Karpas-422 (cell line): ENCODE measurements at regions not wholly inside any gene's neighbourhood (a gene's known extent, or its start where the extent isn't known, plus 50 kb on each side); places are given as distances from the start of the nearest gene placed in this dataset.
"Not testable (repeated sequence)": the region's sequence is repeated elsewhere in the genome, so short reads cannot be mapped to it uniquely, and the experiment has no call there.

Source experiments
- DNase-seq: peaks from one replicate; pipeline ENCODE4 v3.0.0-alpha.2; 2015
- H2AFZ ChIP-seq: fragments of 200-600 bp; sonication (generic); 2 replicates; pipeline ENCODE4 v1.6.1; 2014; ENCODE audit warnings: antibody characterized with exemption, low read length, mixed read lengths
- H3K27ac ChIP-seq: fragments of 200-600 bp; sonication (generic); 2 replicates; pipeline ENCODE4 v1.5.1; 2014; ENCODE audit warnings: mild to moderate bottlenecking, low read length, moderate library complexity
- H3K27me3 ChIP-seq: fragments of 200-600 bp; sonication (generic); 2 replicates; pipeline ENCODE4 v1.6.1; 2014; ENCODE audit warnings: low read length, mixed read lengths
- H3K36me3 ChIP-seq: fragments of 200-600 bp; sonication (generic); 2 replicates; pipeline ENCODE4 v1.6.1; 2014; ENCODE audit warnings: low read length, mixed read lengths; ENCODE audit not compliant: insufficient read depth
- H3K4me1 ChIP-seq: fragments of 200-600 bp; sonication (generic); 2 replicates; pipeline ENCODE4 v1.6.1; 2014; ENCODE audit warnings: mild to moderate bottlenecking, low read length, mixed read lengths
- H3K4me2 ChIP-seq: fragments of 200-600 bp; sonication (generic); 2 replicates; pipeline ENCODE4 v1.6.1; 2014; ENCODE audit warnings: low read length, low read depth, mild to moderate bottlenecking; ENCODE audit not compliant: poor library complexity, severe bottlenecking
- H3K4me3 ChIP-seq: fragments of 200-600 bp; sonication (generic); 2 replicates; pipeline ENCODE4 v1.5.1; 2014; ENCODE audit warnings: mild to moderate bottlenecking, antibody characterized with exemption, low read length, mixed read lengths
- H3K79me2 ChIP-seq: fragments of 200-600 bp; sonication (generic); 2 replicates; pipeline ENCODE4 v1.6.1; 2014; ENCODE audit warnings: mild to moderate bottlenecking, low read length, mixed read lengths
- H3K9ac ChIP-seq: fragments of 200-600 bp; sonication (generic); 2 replicates; pipeline ENCODE4 v1.6.0; 2014; ENCODE audit warnings: low read length
- H3K9me2 ChIP-seq: fragments of 200-600 bp; sonication (generic), shearing (Covaris generic); replicated peaks from 2 replicates; pipeline ENCODE4 v1.6.0; 2014; ENCODE audit warnings: mild to moderate bottlenecking, low read length, moderate library complexity; ENCODE audit not compliant: insufficient read depth
- H3K9me3 ChIP-seq: fragments of 300-700, 200-600 bp; sonication (generic); 2 replicates; pipeline ENCODE4 v1.6.1; 2014; ENCODE audit warnings: low read length, mixed read lengths
- H4K20me1 ChIP-seq: fragments of 200-600 bp; sonication (generic); 2 replicates; pipeline ENCODE4 v1.6.1; 2014; ENCODE audit warnings: mild to moderate bottlenecking, antibody characterized with exemption, low read length, low read depth; ENCODE audit not compliant: insufficient read depth

DNA sequence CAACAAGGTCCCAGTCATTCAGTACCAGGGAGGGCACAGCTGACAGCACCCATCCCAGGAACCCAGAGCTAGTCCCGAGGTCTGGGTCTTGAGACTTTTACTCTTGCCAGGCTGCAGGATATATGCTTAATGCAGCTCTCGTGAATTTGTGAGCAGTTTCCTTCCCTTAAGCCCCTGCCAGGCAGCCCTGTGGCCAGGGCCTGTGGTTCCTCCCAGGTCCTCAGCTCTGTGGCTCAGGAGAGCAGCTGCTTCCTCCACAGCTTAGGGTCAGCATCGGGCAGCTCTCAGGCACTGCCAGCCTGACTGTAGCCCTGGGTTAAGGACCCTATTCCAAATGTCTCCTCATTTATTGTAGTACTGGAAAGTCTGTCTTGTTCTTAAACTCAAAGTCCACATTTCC is 1384.8 kb downstream of the RPIA start:
- Histone ChIP-seq H3K4me3 (no peak overlapping the region), H4K20me1 (no peaks in the 10 kb centered on the region), H3K9ac (no peak overlapping the region), H3K79me2 (no peaks in the 10 kb centered on the region), H3K36me3 (no peaks in the 10 kb centered on the region), H3K9me2 (no peaks in the 10 kb centered on the region), H3K27me3 (no peaks in the 10 kb centered on the region), H3K4me1 (peaks cover 23% of the 10 kb centered on the region), H2AFZ (no peak overlapping the region), H3K9me3 (no peaks in the 10 kb centered on the region), H3K4me2 (no peak overlapping the region), H3K27ac (no peak overlapping the region)
- no peak for DNase-seq

DNA sequence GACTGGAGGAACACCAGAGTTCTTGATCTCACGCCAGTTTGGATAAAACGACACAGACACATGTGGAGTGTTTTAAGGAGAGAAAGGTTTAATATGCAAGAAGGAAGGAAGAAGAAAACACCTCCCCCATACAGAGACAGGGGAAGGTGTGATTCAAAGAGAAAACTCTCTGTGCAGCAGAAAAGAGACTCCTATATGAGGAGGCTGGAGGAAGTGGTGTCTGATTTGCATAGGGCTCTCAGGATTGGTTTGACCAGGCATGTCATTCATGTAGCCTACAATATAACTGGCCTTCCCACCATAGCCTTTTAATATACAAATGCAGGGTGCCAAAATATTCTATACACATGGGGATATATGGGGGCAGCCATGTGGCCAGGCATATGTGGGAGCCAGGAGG is 1386.5 kb downstream of the RPIA start:
- Histone ChIP-seq H3K79me2 (no peaks in the 10 kb centered on the region), H3K4me1 (peaks cover 26% of the 10 kb centered on the region), H3K4me3 (no peak overlapping the region), H3K27me3 (no peaks in the 10 kb centered on the region), H3K4me2 (peak overlapping the region; percentile 8), H2AFZ (no peak overlapping the region), H3K27ac (no peak overlapping the region), H3K9me2 (no peaks in the 10 kb centered on the region), H3K9ac (no peak overlapping the region), H4K20me1 (no peaks in the 10 kb centered on the region), H3K36me3 (no peaks in the 10 kb centered on the region), H3K9me3 (no peaks in the 10 kb centered on the region)
- peak; percentile 49 for DNase-seq

DNA sequence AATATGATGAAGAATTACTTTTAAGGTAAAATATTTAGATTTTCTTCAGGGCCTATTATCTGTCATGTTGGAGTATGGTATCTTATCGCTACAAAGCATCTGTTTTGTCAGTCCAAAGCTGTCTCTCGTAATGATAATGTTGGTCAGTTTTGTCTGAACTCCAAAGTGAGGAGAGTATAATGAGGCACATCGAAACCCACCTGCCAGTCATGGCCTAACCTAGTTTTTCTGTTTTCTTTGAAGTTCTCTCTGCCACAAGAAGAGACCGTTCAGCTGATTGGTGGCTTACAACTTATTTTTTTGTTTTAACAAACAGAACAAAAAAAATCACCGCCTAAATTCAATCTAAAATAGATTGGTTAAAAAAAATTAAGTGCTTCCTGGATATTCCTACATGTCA is 1387.9 kb downstream of the RPIA start:
- H3K9ac ChIP-seq = no peak overlapping the region
- H3K36me3 ChIP-seq = no peaks in the 10 kb centered on the region
- H2AFZ ChIP-seq = no peak overlapping the region
- H3K9me3 ChIP-seq = no peaks in the 10 kb centered on the region
- no peaks in the 10 kb centered on the region for H3K79me2 ChIP-seq
- H3K27ac ChIP-seq = no peak overlapping the region
- DNase-seq = no peak
- no peak overlapping the region for H3K4me2 ChIP-seq
- no peak overlapping the region for H3K4me3 ChIP-seq
- no peaks in the 10 kb centered on the region for H3K27me3 ChIP-seq
- H4K20me1 ChIP-seq = no peaks in the 10 kb centered on the region
- H3K9me2 ChIP-seq = no peaks in the 10 kb centered on the region
- H3K4me1 ChIP-seq = peaks cover 21% of the 10 kb centered on the region

GRCh38 chr2:90087792-90088191 is 1396.3 kb downstream of the RPIA start:
- H3K9me3 ChIP-seq, H3K27ac ChIP-seq, H3K4me2 ChIP-seq, H2AFZ ChIP-seq, H3K36me3 ChIP-seq, H3K79me2 ChIP-seq, H3K4me3 ChIP-seq, H3K9me2 ChIP-seq, H4K20me1 ChIP-seq, H3K9ac ChIP-seq, H3K27me3 ChIP-seq: not testable (repeated sequence)
- peaks cover 16% of the 10 kb centered on the region for H3K4me1 ChIP-seq
- peak; percentile 77 for DNase-seq

GRCh38 chr2:90093571-90094270 is 1402.2 kb downstream of the RPIA start:
- H3K27me3 ChIP-seq, H4K20me1 ChIP-seq, H3K9me2 ChIP-seq, H3K4me3 ChIP-seq, H3K4me2 ChIP-seq, H3K79me2 ChIP-seq, H3K9me3 ChIP-seq, DNase-seq, H3K27ac ChIP-seq, H3K36me3 ChIP-seq, H2AFZ ChIP-seq, H3K9ac ChIP-seq: not testable (repeated sequence)
- H3K4me1 ChIP-seq = peaks cover 13% of the 10 kb centered on the region

DNA sequence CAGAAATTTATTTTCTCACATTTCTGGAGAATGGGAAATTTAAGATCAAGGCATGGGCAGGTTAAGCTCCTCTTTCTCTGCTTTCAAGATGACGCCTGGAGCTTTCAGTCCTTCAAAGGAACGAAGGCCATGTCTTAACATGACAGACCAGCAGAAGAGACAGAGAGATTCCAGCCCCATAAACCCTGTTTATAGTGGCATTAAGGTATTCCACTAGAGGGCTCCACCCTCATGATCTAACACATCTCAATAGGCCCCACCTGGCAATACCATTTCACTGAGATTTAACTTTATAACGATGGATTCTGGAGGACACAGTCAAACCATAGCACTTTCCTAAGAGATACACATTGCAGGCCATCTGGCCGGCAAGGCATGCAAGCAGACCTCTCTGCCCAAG is 1406.1 kb downstream of the RPIA start:
- H3K27me3 ChIP-seq, H3K4me2 ChIP-seq, H3K9me3 ChIP-seq, H4K20me1 ChIP-seq, H3K36me3 ChIP-seq, H3K4me3 ChIP-seq, H3K9me2 ChIP-seq, H2AFZ ChIP-seq, H3K9ac ChIP-seq, H3K79me2 ChIP-seq, H3K27ac ChIP-seq: not testable (repeated sequence)
- peak; percentile 37 for DNase-seq
- peaks cover 11% of the 10 kb centered on the region for H3K4me1 ChIP-seq

GRCh38 chr2:90105142-90105541 is 1413.7 kb downstream of the RPIA start:
- not testable (repeated sequence) for H3K4me2 ChIP-seq, H4K20me1 ChIP-seq
- DNase-seq = peak; percentile 84

DNA sequence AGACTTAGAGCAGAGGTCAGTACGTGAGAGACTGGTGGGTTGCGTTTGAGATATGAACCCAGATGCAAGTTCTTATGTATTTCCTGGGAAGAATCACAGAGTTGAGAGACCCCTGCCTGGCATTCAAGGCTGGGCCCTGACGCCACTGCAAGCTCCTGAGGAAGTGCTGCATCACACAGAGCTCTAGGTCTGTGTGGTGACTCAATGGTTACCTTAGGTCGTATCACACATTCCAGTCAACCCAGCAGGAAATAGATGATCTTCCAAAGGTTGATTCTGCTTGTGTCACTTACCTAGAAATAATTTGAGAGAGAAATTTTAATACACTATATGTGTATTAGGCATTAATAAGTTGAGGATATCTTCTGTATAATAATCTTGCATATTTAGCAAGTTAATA is 1431.9 kb downstream of the RPIA start:
- DNase-seq = peak; percentile 50
- not testable (repeated sequence) for H3K27me3 ChIP-seq, H2AFZ ChIP-seq, H4K20me1 ChIP-seq, H3K36me3 ChIP-seq, H3K9me2 ChIP-seq, H3K9me3 ChIP-seq, H3K79me2 ChIP-seq
- Histone ChIP-seq H3K4me3 (0 out of 2 replicates have a peak overlapping the region, but pooled peaks have one; percentile 30), H3K9ac (peak overlapping the region; percentile 35; the same call in 1 of the 2 replicates), H3K4me1 (peaks cover 18% of the 10 kb centered on the region), H3K4me2 (peak overlapping the region; percentile 43), H3K27ac (peak overlapping the region; percentile 83)

More at GRCh38 chr2:90105142-90105541, 1413.7 kb downstream of the RPIA start:
- not testable (repeated sequence) for H3K36me3 ChIP-seq, H3K9me2 ChIP-seq, H3K27me3 ChIP-seq, H3K9ac ChIP-seq, H3K27ac ChIP-seq, H3K9me3 ChIP-seq, H2AFZ ChIP-seq, H3K79me2 ChIP-seq, H3K4me3 ChIP-seq
- peaks cover 19% of the 10 kb centered on the region for H3K4me1 ChIP-seq

DNA sequence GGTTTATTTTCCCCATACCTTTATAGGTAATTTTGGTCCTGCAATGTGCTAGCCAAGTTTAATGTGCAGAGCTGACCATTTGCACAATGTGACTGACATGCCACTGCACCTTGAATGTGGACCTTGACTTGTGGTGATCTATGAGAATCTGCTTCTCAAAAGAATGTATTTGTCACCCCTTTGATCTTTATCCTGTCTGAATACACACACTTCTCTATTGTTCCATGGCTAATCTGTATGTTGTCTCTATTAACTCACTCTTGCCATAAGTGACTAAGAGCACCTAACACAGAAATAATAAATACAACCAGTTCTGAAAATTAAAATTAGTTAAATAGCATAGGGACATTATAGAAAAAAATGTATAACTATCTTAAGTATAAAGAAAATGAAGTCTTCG is 1447.6 kb downstream of the RPIA start:
- not testable (repeated sequence) for H3K27ac ChIP-seq, H3K9ac ChIP-seq

More for the DNA sequence above, 1447.6 kb downstream of the RPIA start:
- H3K9me3 ChIP-seq, H3K36me3 ChIP-seq, H2AFZ ChIP-seq, H3K4me3 ChIP-seq, H3K4me2 ChIP-seq, H3K79me2 ChIP-seq, DNase-seq, H3K4me1 ChIP-seq, H3K9me2 ChIP-seq, H4K20me1 ChIP-seq, H3K27me3 ChIP-seq: not testable (repeated sequence)
